Vagina (tissue), 2 donors: ENCODE measurements at regions not wholly inside any gene's neighbourhood (a gene's known extent, or its start where the extent isn't known, plus 50 kb on each side); places are given as distances from the start of the nearest gene placed in this dataset.

Source experiments
- CTCF ChIP-seq, 3 experiments: fragments of 450-650 bp in 2 of 3; fragments of 200-600 bp in 1 of 3; sonication (generic) in 1 of 3; IDR thresholded peaks; one replicate each; pipeline ENCODE4 v1.5.1; 2017 to 2019; ENCODE audit warnings: antibody characterized with exemption in 3 of 3, mild to moderate bottlenecking in 2 of 3, moderate library complexity in 2 of 3
- POLR2A ChIP-seq, 2 donors: fragments of 450-650 bp; IDR thresholded peaks; one replicate each; pipeline ENCODE4 v1.6.1; 2017; ENCODE audit warnings: antibody characterized with exemption in 2 of 2, mild to moderate bottlenecking in 2 of 2, moderate library complexity in 2 of 2

GRCh38 chr6:165873976-165874375 is 210.9 kb upstream of the PDE10A start:
- TF ChIP-seq CTCF (IDR thresholded peaks at IDR 0.05) (no peak), POLR2A (IDR thresholded peaks at IDR 0.05) (no peak)
